ENCODE measurements at regions not wholly inside any gene's neighbourhood (a gene's known extent, or its start where the extent isn't known, plus 50 kb on each side); places are given as distances from the start of the nearest gene placed in this dataset.

GRCh38 chr16:55225972-55226542 lies 97.9 kb upstream of the IRX6 start:
- Histone ChIP-seq H2AK5ac (ENCODE audit: low read length) (no peak overlapping the region), H3K4me1 (ENCODE audit: control insufficient read depth in 1 of 2, insufficient read depth in 2 of 2, low read length in 2 of 2) (no peaks in the 10 kb centered on the region), H3K79me1 (ENCODE audit: low read length) (no peaks in the 10 kb centered on the region), H4K12ac (ENCODE audit: low read depth, low read length) (no peak overlapping the region), H4K91ac (ENCODE audit: low read depth, low read length) (no peak overlapping the region), H3K9me3 (ENCODE audit: insufficient read depth, low read depth, low read length) (no peaks in the 10 kb centered on the region), H3K18ac (ENCODE audit: low read length) (no peak overlapping the region), H3K27me3 (ENCODE audit: insufficient read depth, low read length) (no peaks in the 10 kb centered on the region), H3K4ac (ENCODE audit: low read depth, low read length) (no peak overlapping the region), H2AFZ (ENCODE audit: insufficient read depth, low read length, poor library complexity) (no peak overlapping the region), H3K4me2 (ENCODE audit: low read length) (no peak overlapping the region), H4K8ac (ENCODE audit: low read depth, low read length) (no peak overlapping the region), H3K4me3 (ENCODE audit: low read depth, low read length) (no peak overlapping the region), H3K23ac (ENCODE audit: low read length) (no peak overlapping the region), H3K79me2 (ENCODE audit: control insufficient read depth, insufficient read depth, low read length, poor library complexity) (no peaks in the 10 kb centered on the region), H3K36me3 (ENCODE audit: control insufficient read depth in 1 of 2, insufficient read depth in 2 of 2, low read length in 2 of 2) (no peaks in the 10 kb centered on the region), H2BK12ac (ENCODE audit: low read length) (no peak overlapping the region), H3K14ac (ENCODE audit: low read length) (no peak overlapping the region), H3K27ac (ENCODE audit: low read depth, low read length) (no peak overlapping the region), H2BK5ac (ENCODE audit: low read depth, low read length, poor library complexity) (no peak overlapping the region), H2BK120ac (ENCODE audit: insufficient read depth, low read length, poor library complexity) (no peak overlapping the region), H3K9ac (ENCODE audit: low read length) (no peak overlapping the region)
- WGBS (ENCODE audit: extremely low coverage, insufficient coverage, insufficient read length) = no CpG with 5 or more reads among the region's 5 CpGs
- no peak for DNase-seq

GRCh38 chr16:55232822-55233221 lies 91.2 kb upstream of the IRX6 start:
- no peaks in the 10 kb centered on the region for H3K79me1 ChIP-seq (ENCODE audit: low read length)
- no peak overlapping the region for H3K14ac ChIP-seq (ENCODE audit: low read length)
- no peak overlapping the region for H3K18ac ChIP-seq (ENCODE audit: low read length)
- H2BK120ac ChIP-seq (ENCODE audit: insufficient read depth, low read length, poor library complexity) = no peak overlapping the region
- H3K9me3 ChIP-seq (ENCODE audit: insufficient read depth, low read depth, low read length) = no peaks in the 10 kb centered on the region
- no peak overlapping the region for H3K4ac ChIP-seq (ENCODE audit: low read depth, low read length)
- H2BK12ac ChIP-seq (ENCODE audit: low read length) = no peak overlapping the region
- no peak overlapping the region for H4K12ac ChIP-seq (ENCODE audit: low read depth, low read length)
- no peaks in the 10 kb centered on the region for H3K27me3 ChIP-seq (ENCODE audit: insufficient read depth, low read length)
- H3K9ac ChIP-seq (ENCODE audit: low read length) = no peak overlapping the region
- no peak for DNase-seq
- no peaks in the 10 kb centered on the region for H3K36me3 ChIP-seq (ENCODE audit: control insufficient read depth in 1 of 2, insufficient read depth in 2 of 2, low read length in 2 of 2)
- WGBS (ENCODE audit: extremely low coverage, insufficient coverage, insufficient read length) = no CpG with 5 or more reads among the region's 7 CpGs
- H3K4me3 ChIP-seq (ENCODE audit: low read depth, low read length) = no peak overlapping the region
- no peak overlapping the region for H3K4me2 ChIP-seq (ENCODE audit: low read length)
- no peaks in the 10 kb centered on the region for H3K4me1 ChIP-seq (ENCODE audit: control insufficient read depth in 1 of 2, insufficient read depth in 2 of 2, low read length in 2 of 2)
- H2AK5ac ChIP-seq (ENCODE audit: low read length) = no peak overlapping the region
- no peak overlapping the region for H4K8ac ChIP-seq (ENCODE audit: low read depth, low read length)
- H2AFZ ChIP-seq (ENCODE audit: insufficient read depth, low read length, poor library complexity) = no peak overlapping the region
- H3K79me2 ChIP-seq (ENCODE audit: control insufficient read depth, insufficient read depth, low read length, poor library complexity) = no peaks in the 10 kb centered on the region
- H2BK5ac ChIP-seq (ENCODE audit: low read depth, low read length, poor library complexity) = no peak overlapping the region
- H4K91ac ChIP-seq (ENCODE audit: low read depth, low read length) = no peak overlapping the region
- H3K23ac ChIP-seq (ENCODE audit: low read length) = no peak overlapping the region
- H3K27ac ChIP-seq (ENCODE audit: low read depth, low read length) = no peak overlapping the region

- Histone ChIP-seq H3K23ac (ENCODE audit: low read length) (no peak overlapping the region), H3K79me1 (ENCODE audit: low read length) (no peaks in the 10 kb centered on the region), H3K9me3 (ENCODE audit: insufficient read depth, low read depth, low read length) (no peaks in the 10 kb centered on the region), H2BK12ac (ENCODE audit: low read length) (no peak overlapping the region), H3K36me3 (ENCODE audit: control insufficient read depth in 1 of 2, insufficient read depth in 2 of 2, low read length in 2 of 2) (no peaks in the 10 kb centered on the region), H3K4me1 (ENCODE audit: control insufficient read depth in 1 of 2, insufficient read depth in 2 of 2, low read length in 2 of 2) (no peaks in the 10 kb centered on the region), H4K8ac (ENCODE audit: low read depth, low read length) (no peak overlapping the region), H3K4me3 (ENCODE audit: low read depth, low read length) (no peak overlapping the region), H3K18ac (ENCODE audit: low read length) (no peak overlapping the region), H4K91ac (ENCODE audit: low read depth, low read length) (no peak overlapping the region), H2BK120ac (ENCODE audit: insufficient read depth, low read length, poor library complexity) (no peak overlapping the region), H3K14ac (ENCODE audit: low read length) (no peak overlapping the region), H3K9ac (ENCODE audit: low read length) (no peak overlapping the region), H4K12ac (ENCODE audit: low read depth, low read length) (no peak overlapping the region), H3K27ac (ENCODE audit: low read depth, low read length) (no peak overlapping the region), H2BK5ac (ENCODE audit: low read depth, low read length, poor library complexity) (no peak overlapping the region), H2AK5ac (ENCODE audit: low read length) (no peak overlapping the region), H3K79me2 (ENCODE audit: control insufficient read depth, insufficient read depth, low read length, poor library complexity) (no peaks in the 10 kb centered on the region), H3K4me2 (ENCODE audit: low read length) (no peak overlapping the region), H3K27me3 (ENCODE audit: insufficient read depth, low read length) (no peaks in the 10 kb centered on the region), H3K4ac (ENCODE audit: low read depth, low read length) (no peak overlapping the region), H2AFZ (ENCODE audit: insufficient read depth, low read length, poor library complexity) (no peak overlapping the region)
- DNase-seq = no peak
- no CpG with 5 or more reads among the region's 1 CpG for WGBS (ENCODE audit: extremely low coverage, insufficient coverage, insufficient read length)
Measured at GRCh38 chr16:55233464-55233863, 90.5 kb upstream of the IRX6 start.

- no peak overlapping the region for H3K27ac ChIP-seq (ENCODE audit: low read depth, low read length)
- H2BK120ac ChIP-seq (ENCODE audit: insufficient read depth, low read length, poor library complexity) = no peak overlapping the region
- H3K4me3 ChIP-seq (ENCODE audit: low read depth, low read length) = no peak overlapping the region
- no peak for DNase-seq
- H3K9me3 ChIP-seq (ENCODE audit: insufficient read depth, low read depth, low read length) = no peaks in the 10 kb centered on the region
- H3K9ac ChIP-seq (ENCODE audit: low read length) = no peak overlapping the region
- H2BK12ac ChIP-seq (ENCODE audit: low read length) = no peak overlapping the region
- H3K79me2 ChIP-seq (ENCODE audit: control insufficient read depth, insufficient read depth, low read length, poor library complexity) = no peaks in the 10 kb centered on the region
- H2AK5ac ChIP-seq (ENCODE audit: low read length) = no peak overlapping the region
- H3K18ac ChIP-seq (ENCODE audit: low read length) = no peak overlapping the region
- H4K8ac ChIP-seq (ENCODE audit: low read depth, low read length) = no peak overlapping the region
- no peak overlapping the region for H3K14ac ChIP-seq (ENCODE audit: low read length)
- H3K27me3 ChIP-seq (ENCODE audit: insufficient read depth, low read length) = no peaks in the 10 kb centered on the region
- no peak overlapping the region for H2BK5ac ChIP-seq (ENCODE audit: low read depth, low read length, poor library complexity)
- no peaks in the 10 kb centered on the region for H3K79me1 ChIP-seq (ENCODE audit: low read length)
- H3K36me3 ChIP-seq (ENCODE audit: control insufficient read depth in 1 of 2, insufficient read depth in 2 of 2, low read length in 2 of 2) = no peaks in the 10 kb centered on the region
- no peak overlapping the region for H2AFZ ChIP-seq (ENCODE audit: insufficient read depth, low read length, poor library complexity)
- H3K4me2 ChIP-seq (ENCODE audit: low read length) = no peak overlapping the region
- H4K12ac ChIP-seq (ENCODE audit: low read depth, low read length) = no peak overlapping the region
- no peak overlapping the region for H3K4ac ChIP-seq (ENCODE audit: low read depth, low read length)
- no peak overlapping the region for H3K23ac ChIP-seq (ENCODE audit: low read length)
- H4K91ac ChIP-seq (ENCODE audit: low read depth, low read length) = no peak overlapping the region
- H3K4me1 ChIP-seq (ENCODE audit: control insufficient read depth in 1 of 2, insufficient read depth in 2 of 2, low read length in 2 of 2) = no peaks in the 10 kb centered on the region
- WGBS (ENCODE audit: extremely low coverage, insufficient coverage, insufficient read length) = no CpG with 5 or more reads among the region's 5 CpGs
Measured at GRCh38 chr16:55236655-55237054, 87.3 kb upstream of the IRX6 start.
